IMR-90 (cell line): ENCODE measurements at regions not wholly inside any gene's neighbourhood (a gene's known extent, or its start where the extent isn't known, plus 50 kb on each side); places are given as distances from the start of the nearest gene placed in this dataset.

Source experiments
- ATAC-seq: fragments of 200-7000 bp; cut with Tn5 transposase; 2 replicates; pipeline ENCODE4 v1.9.1; 2020; ENCODE audit warnings: low read depth, mild to moderate bottlenecking, moderate library complexity
- BruUV-seq: library from RNA; stranded (reverse); fragments of 400-500 nt; replicated peaks from 2 replicates; lab custom pipeline; 2021; lab: Mats Ljungman, UMichigan
- CTCF ChIA-PET: fragments of 300-600 bp; formaldehyde crosslinking; extraction: SDS; loops from one replicate; lab custom pipeline; 2021; ENCODE audit warnings: antibody characterized with exemption; lab: Yijun Ruan, JAX
- POLR2A ChIA-PET: fragments of 300-600 bp; sonication (Branson Sonifier 250); formaldehyde crosslinking; loops from one replicate; lab custom pipeline; 2022; ENCODE audit warnings: antibody characterized with exemption; ENCODE audit not compliant: unreplicated experiment; lab: Charles Lee
- DNase-seq: peaks from one replicate; pipeline ENCODE4 v3.0.0; 2013
- H2AFZ ChIP-seq: replicated peaks from 2 replicates; pipeline ENCODE3; 2013; ENCODE audit warnings: low read length, mild to moderate bottlenecking; ENCODE audit not compliant: poor library complexity
- H2AK5ac ChIP-seq: 2 replicates; pipeline ENCODE4 v1.6.1; 2013; ENCODE audit warnings: low read depth, low read length, inconsistent platforms
- H2AK9ac ChIP-seq: replicated peaks from 2 replicates; pipeline ENCODE3; 2013; ENCODE audit warnings: mild to moderate bottlenecking, low read depth, low read length, moderate library complexity; ENCODE audit not compliant: poor library complexity
- H2BK120ac ChIP-seq: 2 replicates; pipeline ENCODE4 v1.6.1; 2013; ENCODE audit warnings: low read depth, low read length, inconsistent platforms
- H2BK15ac ChIP-seq: 3 replicates; pipeline ENCODE4 v1.6.1; 2013; ENCODE audit warnings: low read depth, low read length, inconsistent platforms
- H2BK20ac ChIP-seq: 2 replicates; pipeline ENCODE4 v1.6.1; 2013; ENCODE audit warnings: low read depth, mild to moderate bottlenecking, inconsistent platforms, low read length, moderate library complexity
- H2BK5ac ChIP-seq: 2 replicates; pipeline ENCODE4 v1.6.1; 2013; ENCODE audit warnings: mild to moderate bottlenecking, low read depth, low read length, inconsistent platforms; ENCODE audit not compliant: poor library complexity, severe bottlenecking
- H3K14ac ChIP-seq: replicated peaks from 2 replicates; pipeline ENCODE4 v1.6.1; 2013; ENCODE audit warnings: low read depth, low read length, inconsistent platforms
- H3K18ac ChIP-seq: 2 replicates; pipeline ENCODE4 v1.6.1; 2013; ENCODE audit warnings: low read depth, low read length, control low read depth
- H3K23ac ChIP-seq: 2 replicates; pipeline ENCODE4 v1.6.1; 2013; ENCODE audit warnings: low read depth, low read length, inconsistent platforms
- H3K27ac ChIP-seq: 2 replicates; pipeline ENCODE4 v1.5.1; 2013; ENCODE audit warnings: mild to moderate bottlenecking, control low read depth, low read length; ENCODE audit not compliant: insufficient read depth
- H3K27me3 ChIP-seq: 2 replicates; pipeline ENCODE4 v1.6.1; 2013; ENCODE audit warnings: low read length; ENCODE audit not compliant: control insufficient read depth, insufficient read depth
- H3K36me3 ChIP-seq: 2 replicates; pipeline ENCODE4 v1.6.1; 2013; ENCODE audit warnings: low read length, mixed read lengths; ENCODE audit not compliant: control insufficient read depth, insufficient read depth
- H3K4ac ChIP-seq: 2 replicates; pipeline ENCODE4 v1.6.1; 2013; ENCODE audit warnings: low read depth, low read length, inconsistent platforms
- H3K4me1 ChIP-seq: 2 replicates; pipeline ENCODE4 v1.6.1; 2013; ENCODE audit warnings: low read length, mixed read lengths; ENCODE audit not compliant: control insufficient read depth, insufficient read depth
- H3K4me2 ChIP-seq: 2 replicates; pipeline ENCODE4 v1.6.1; 2013; ENCODE audit warnings: low read depth, mild to moderate bottlenecking, control low read depth, low read length, moderate library complexity
- H3K4me3 ChIP-seq: 2 replicates; pipeline ENCODE4 v1.5.1; 2013; ENCODE audit warnings: low read depth, mild to moderate bottlenecking, control low read depth, low read length, moderate library complexity; ENCODE audit not compliant: insufficient read depth
- H3K56ac ChIP-seq: 2 replicates; pipeline ENCODE4 v1.6.1; 2013; ENCODE audit warnings: low read length, inconsistent platforms; ENCODE audit not compliant: insufficient read depth; ENCODE audit errors: extremely low read depth
- H3K79me1 ChIP-seq, 2 experiments: 2 replicates each; pipeline ENCODE4 v1.6.1; 2013; ENCODE audit warnings: low read length in 2 of 2, inconsistent platforms in 1 of 2, low read depth in 1 of 2
- H3K9ac ChIP-seq: 2 replicates; pipeline ENCODE4 v1.6.1; 2013; ENCODE audit warnings: low read depth, low read length, control low read depth
- H3K9me1 ChIP-seq: 2 replicates; pipeline ENCODE4 v1.6.1; 2013; ENCODE audit warnings: low read length, inconsistent platforms; ENCODE audit not compliant: insufficient read depth
- H3K9me3 ChIP-seq: 2 replicates; pipeline ENCODE4 v1.6.1; 2013; ENCODE audit warnings: low read length; ENCODE audit not compliant: control insufficient read depth, insufficient read depth
- H4K20me1 ChIP-seq: 2 replicates; pipeline ENCODE4 v1.6.1; 2013; ENCODE audit warnings: low read length, inconsistent platforms; ENCODE audit not compliant: insufficient read depth
- H4K5ac ChIP-seq: 2 replicates; pipeline ENCODE4 v1.6.1; 2013; ENCODE audit warnings: mild to moderate bottlenecking, low read depth, low read length, control low read depth
- H4K8ac ChIP-seq, 2 experiments: 2 replicates each; pipeline ENCODE4 v1.6.1; 2013; ENCODE audit warnings: low read depth in 2 of 2, low read length in 2 of 2, control low read depth in 1 of 2, inconsistent platforms in 1 of 2
- H4K91ac ChIP-seq: 2 replicates; pipeline ENCODE4 v1.6.1; 2013; ENCODE audit warnings: low read depth, low read length, inconsistent platforms; ENCODE audit not compliant: insufficient read depth
- BHLHE40 ChIP-seq: fragments of 150-350 bp; IDR thresholded peaks from 2 replicates; pipeline ENCODE4 v1.6.1; 2016; ENCODE audit warnings: mild to moderate bottlenecking, low read depth, low read length
- CEBPB ChIP-seq: IDR thresholded peaks from 2 replicates; pipeline ENCODE4 v1.6.1; 2012; ENCODE audit warnings: low read depth, low read length, improper control_type of control experiment
- CHD1 ChIP-seq: IDR thresholded peaks from 2 replicates; pipeline ENCODE4 v1.6.1; 2012; ENCODE audit warnings: low read depth, low read length, improper control_type of control experiment
- ELK1 ChIP-seq: fragments of 150-350 bp; IDR thresholded peaks from 2 replicates; pipeline ENCODE4 v1.6.1; 2016; ENCODE audit warnings: low read depth, mild to moderate bottlenecking, low read length, moderate library complexity, borderline replicate concordance
- FOS ChIP-seq: fragments of 150-350 bp; IDR thresholded peaks from 2 replicates; pipeline ENCODE4 v1.6.1; 2016; ENCODE audit warnings: low read depth, low read length
- MAFK ChIP-seq: IDR thresholded peaks from 2 replicates; pipeline ENCODE4 v1.6.1; 2012; ENCODE audit warnings: low read depth, low read length, improper control_type of control experiment
- MAZ ChIP-seq: IDR thresholded peaks from 2 replicates; pipeline ENCODE4 v1.6.1; 2012; ENCODE audit warnings: low read depth, mild to moderate bottlenecking, low read length, improper control_type of control experiment, moderate library complexity, borderline replicate concordance
- MXI1 ChIP-seq: IDR thresholded peaks from 2 replicates; pipeline ENCODE4 v1.6.1; 2012; ENCODE audit warnings: low read depth, mild to moderate bottlenecking, low read length, moderate library complexity, borderline replicate concordance
- NFE2L2 ChIP-seq: fragments of 150-350 bp; IDR thresholded peaks from 2 replicates; pipeline ENCODE4 v1.6.1; 2016; ENCODE audit warnings: low read depth, mild to moderate bottlenecking, low read length
- POLR2A ChIP-seq: IDR thresholded peaks from 2 replicates; pipeline ENCODE4 v1.6.1; 2012; ENCODE audit warnings: mild to moderate bottlenecking, low read depth, low read length
- RAD21 ChIP-seq: IDR thresholded peaks from 2 replicates; pipeline ENCODE4 v1.6.1; 2012; ENCODE audit warnings: low read length, improper control_type of control experiment
- RCOR1 ChIP-seq: IDR thresholded peaks from 2 replicates; pipeline ENCODE4 v1.6.1; 2012; ENCODE audit warnings: mild to moderate bottlenecking, low read length, improper control_type of control experiment; ENCODE audit not compliant: insufficient replicate concordance
- RFX5 ChIP-seq: IDR thresholded peaks from 2 replicates; pipeline ENCODE4 v1.8.0; 2012; ENCODE audit warnings: low read depth, mild to moderate bottlenecking, low read length, moderate library complexity
- SMC3 ChIP-seq: fragments of 150-350 bp; IDR thresholded peaks from 2 replicates; pipeline ENCODE4 v1.6.1; 2016; ENCODE audit warnings: low read depth, mild to moderate bottlenecking, antibody characterized with exemption, low read length, moderate library complexity
- WGBS, 2 experiments: methylation state at CpG; one replicate each; pipeline versions ENCODE4 v1.1.5 to v1.1.7; 2013; ENCODE audit warnings: missing lambda C conversion rate in 2 of 2; ENCODE audit not compliant: insufficient read length in 1 of 2; ENCODE audit errors: extremely low coverage in 2 of 2; 5-methylcytosine and 5-hydroxymethylcytosine counted together
- dilution Hi-C: fragments of 300-500 bp; cut with HindIII; formaldehyde crosslinking; loops from one replicate; pipeline ENCODE4 v1.14.3; 2018; ENCODE audit warnings: low sequenced_read_pairs; ENCODE audit not compliant: unreplicated experiment
- in situ Hi-C: fragments of 300-500 bp; cut with MboI; formaldehyde crosslinking; loops from 3 replicates; pipeline ENCODE4 v1.14.3; 2019; ENCODE audit warnings: low sequenced_read_pairs, inconsistent platforms, mixed read lengths
- intact Hi-C: fragments of 100-400 bp; cut with micrococcal nuclease; formaldehyde crosslinking; loops from 2 replicates; pipeline ENCODE4 v1.10.0; 2022
- TF ChIP-seq, protein P1 (sequence below): fragments of 150-350 bp; IDR thresholded peaks from 2 replicates; pipeline ENCODE4 v1.6.1; 2017; ENCODE audit warnings: mild to moderate bottlenecking, antibody characterized with exemption, low read length, low read depth
- TF ChIP-seq, protein P2 (sequence below): conservative IDR thresholded peaks from 2 replicates; pipeline ENCODE4 v1.5.1; 2012; ENCODE audit warnings: mild to moderate bottlenecking, low read depth, low read length, improper control_type of control experiment

DNA sequence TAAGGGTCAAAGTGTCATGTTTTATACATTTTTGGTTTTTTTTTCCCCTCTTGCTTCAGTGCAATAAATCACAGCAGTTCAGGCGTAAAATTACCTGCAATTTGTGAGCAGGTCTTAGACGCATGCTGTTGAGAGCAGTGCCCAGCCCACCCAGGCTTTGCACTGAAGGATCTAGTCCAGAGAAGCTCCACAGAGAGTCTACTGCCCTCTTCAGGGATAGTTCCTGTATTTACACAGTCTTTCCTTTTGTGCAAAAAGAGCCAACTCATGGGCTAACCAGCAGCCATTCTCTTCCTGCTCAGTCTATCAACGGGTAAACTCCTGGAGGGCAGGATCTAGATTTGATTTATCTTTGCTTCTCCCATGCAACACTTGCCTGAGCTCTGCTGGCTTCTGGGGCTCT, 82.2 kb upstream of the NAMPT start:
- ATAC-seq (peak; percentile 73), DNase-seq (peak; percentile 22)
- Histone ChIP-seq H3K9me3 (no peaks in the 10 kb centered on the region), H3K23ac (no peak overlapping the region), H2AK9ac (no peak overlapping the region), H4K91ac (no peak overlapping the region), H3K9ac (no peak overlapping the region), H3K36me3 (no peaks in the 10 kb centered on the region), H2BK120ac (no peak overlapping the region), H3K9me1 (no peaks in the 10 kb centered on the region), H3K27ac (no peak overlapping the region), H2BK20ac (no peak overlapping the region), H3K4me2 (no peak overlapping the region), H3K4me3 (no peak overlapping the region), H4K8ac (no peak overlapping the region), H2AK5ac (no peak overlapping the region), H2AFZ (no peak overlapping the region), H4K5ac (no peak overlapping the region), H4K20me1 (no peaks in the 10 kb centered on the region), H2BK15ac (no peak overlapping the region), H3K4ac (no peak overlapping the region), H3K56ac (no peak overlapping the region), H3K79me1 (no peaks in the 10 kb centered on the region), H3K4me1 (no peaks in the 10 kb centered on the region), H3K18ac (no peak overlapping the region), H3K27me3 (no peaks in the 10 kb centered on the region; the same call in 1 of the 2 replicates), H3K14ac (no peak overlapping the region), H2BK5ac (no peak overlapping the region)
- ChIA-PET POLR2A (no interaction called here), CTCF (interaction anchor here (0.7 to 1.5 kb wide), 2 partner anchors 190 to 1245 kb away, joined by 3 to 4 read pairs; no protein-coding TSS in a partner anchor)
- TF ChIP-seq RCOR1 (no peak), BHLHE40 (no peak), RFX5 (no peak), CEBPB (no peak), RAD21 (peak; percentile 56), MXI1 (no peak), MAFK (no peak), SMC3 (peak; percentile 43), CHD1 (no peak), MAZ (no peak), POLR2A (no peak), FOS (no peak), NFE2L2 (no peak), ELK1 (no peak)
- TF ChIP-seq, protein P1, sequence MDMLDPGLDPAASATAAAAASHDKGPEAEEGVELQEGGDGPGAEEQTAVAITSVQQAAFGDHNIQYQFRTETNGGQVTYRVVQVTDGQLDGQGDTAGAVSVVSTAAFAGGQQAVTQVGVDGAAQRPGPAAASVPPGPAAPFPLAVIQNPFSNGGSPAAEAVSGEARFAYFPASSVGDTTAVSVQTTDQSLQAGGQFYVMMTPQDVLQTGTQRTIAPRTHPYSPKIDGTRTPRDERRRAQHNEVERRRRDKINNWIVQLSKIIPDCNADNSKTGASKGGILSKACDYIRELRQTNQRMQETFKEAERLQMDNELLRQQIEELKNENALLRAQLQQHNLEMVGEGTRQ = no peak
- TF ChIP-seq, protein P2, sequence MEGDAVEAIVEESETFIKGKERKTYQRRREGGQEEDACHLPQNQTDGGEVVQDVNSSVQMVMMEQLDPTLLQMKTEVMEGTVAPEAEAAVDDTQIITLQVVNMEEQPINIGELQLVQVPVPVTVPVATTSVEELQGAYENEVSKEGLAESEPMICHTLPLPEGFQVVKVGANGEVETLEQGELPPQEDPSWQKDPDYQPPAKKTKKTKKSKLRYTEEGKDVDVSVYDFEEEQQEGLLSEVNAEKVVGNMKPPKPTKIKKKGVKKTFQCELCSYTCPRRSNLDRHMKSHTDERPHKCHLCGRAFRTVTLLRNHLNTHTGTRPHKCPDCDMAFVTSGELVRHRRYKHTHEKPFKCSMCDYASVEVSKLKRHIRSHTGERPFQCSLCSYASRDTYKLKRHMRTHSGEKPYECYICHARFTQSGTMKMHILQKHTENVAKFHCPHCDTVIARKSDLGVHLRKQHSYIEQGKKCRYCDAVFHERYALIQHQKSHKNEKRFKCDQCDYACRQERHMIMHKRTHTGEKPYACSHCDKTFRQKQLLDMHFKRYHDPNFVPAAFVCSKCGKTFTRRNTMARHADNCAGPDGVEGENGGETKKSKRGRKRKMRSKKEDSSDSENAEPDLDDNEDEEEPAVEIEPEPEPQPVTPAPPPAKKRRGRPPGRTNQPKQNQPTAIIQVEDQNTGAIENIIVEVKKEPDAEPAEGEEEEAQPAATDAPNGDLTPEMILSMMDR = peak; percentile 58
- in situ Hi-C loops (no loop called here), intact Hi-C loops (loop anchor here (1.0 to 5.0 kb wide), 4 partner anchors 80 to 370 kb away; partner anchors contain the start of gene CCDC71L), dilution Hi-C loops (no loop called here)
- no TSS peak for BruUV-seq
- WGBS, 2 experiments = 75% methylated on average over 2 of the region's 3 CpGs; no CpG with 5 or more reads in 1 of the 2 experiments
